Colonic mucosa (tissue), 4 donors: ENCODE measurements at regions not wholly inside any gene's neighbourhood (a gene's known extent, or its start where the extent isn't known, plus 50 kb on each side); places are given as distances from the start of the nearest gene placed in this dataset.

Experiments
- DNase-seq: peaks from one replicate; pipeline ENCODE4 v3.0.0-alpha.2; 2020
- H3K27ac ChIP-seq: fragments of 200-600 bp; one replicate; pipeline ENCODE4 v1.8.0; 2021
- H3K27me3 ChIP-seq: fragments of 200-600 bp; one replicate; pipeline ENCODE4 v1.8.0; 2021
- H3K36me3 ChIP-seq: fragments of 200-600 bp; one replicate; pipeline ENCODE4 v1.8.0; 2021
- H3K4me1 ChIP-seq: fragments of 200-600 bp; one replicate; pipeline ENCODE4 v1.8.0; 2021; ENCODE audit warnings: mild to moderate bottlenecking
- H3K4me3 ChIP-seq: fragments of 200-600 bp; one replicate; pipeline ENCODE4 v1.8.0; 2021
- H3K9ac ChIP-seq, 2 donors: one replicate each; pipeline ENCODE4 v1.7.0; 2013; ENCODE audit warnings: control low read depth in 2 of 2, low read depth in 2 of 2, low read length in 2 of 2
- H3K9me3 ChIP-seq: fragments of 200-600 bp; one replicate; pipeline ENCODE4 v1.8.0; 2021
- CTCF ChIP-seq: fragments of 200-600 bp; IDR thresholded peaks from one replicate; pipeline ENCODE4 v1.8.0; 2022; ENCODE audit warnings: antibody characterized with exemption, mild to moderate bottlenecking
- intact Hi-C: fragments of 100-400 bp; cut with DNase I; formaldehyde crosslinking; loops from one replicate; pipeline ENCODE4 v1.14.1; 2022
- donor health status: healthy.
- donor health status: DM: no; HTN: no; CAD: no.
- donor health status: DM: no; HTN: no; CAD: no.

GRCh38 chr7:46968003-46968402 lies 613.9 kb downstream of the TNS3 start:
- intact Hi-C loops: no loop called here
- no peak for TF ChIP-seq CTCF
- DNase-seq: no peak
- no peak overlapping the region for H3K27ac ChIP-seq
- no peaks in the 10 kb centered on the region for H3K36me3 ChIP-seq
- H3K4me1 ChIP-seq: no peaks in the 10 kb centered on the region
- no peak overlapping the region for H3K4me3 ChIP-seq
- H3K27me3 ChIP-seq: no peaks in the 10 kb centered on the region
- no peaks in the 10 kb centered on the region for H3K9me3 ChIP-seq
- H3K9ac ChIP-seq: no peak overlapping the region

- Histone ChIP-seq H3K36me3 (no peaks in the 10 kb centered on the region), H3K4me3 (no peak overlapping the region), H3K27me3 (no peaks in the 10 kb centered on the region), H3K27ac (no peak overlapping the region), H3K9me3 (no peaks in the 10 kb centered on the region), H3K9ac (no peak overlapping the region), H3K4me1 (no peaks in the 10 kb centered on the region)
- no peak for DNase-seq
- no peak for TF ChIP-seq CTCF
- intact Hi-C loops: no loop called here
These were observed 618.2 kb downstream of the TNS3 start for GRCh38 chr7:46963719-46964118.

- no peaks in the 10 kb centered on the region for H3K9me3 ChIP-seq
- no peak for DNase-seq
- H3K27ac ChIP-seq: no peak overlapping the region
- H3K4me1 ChIP-seq: no peaks in the 10 kb centered on the region
- H3K4me3 ChIP-seq: no peak overlapping the region
- H3K9ac ChIP-seq: no peak overlapping the region
- TF ChIP-seq CTCF: no peak
- intact Hi-C loops: no loop called here
- no peaks in the 10 kb centered on the region for H3K27me3 ChIP-seq
- no peaks in the 10 kb centered on the region for H3K36me3 ChIP-seq
These were observed 620.9 kb downstream of the TNS3 start for GRCh38 chr7:46960970-46961369.

GRCh38 chr7:46957195-46957594 lies 624.7 kb downstream of the TNS3 start:
- H3K9me3 ChIP-seq: no peaks in the 10 kb centered on the region
- no peak overlapping the region for H3K4me3 ChIP-seq
- no peaks in the 10 kb centered on the region for H3K36me3 ChIP-seq
- no peak overlapping the region for H3K27ac ChIP-seq
- no peak overlapping the region for H3K9ac ChIP-seq
- intact Hi-C loops: no loop called here
- no peak for DNase-seq
- no peak for TF ChIP-seq CTCF
- H3K27me3 ChIP-seq: no peaks in the 10 kb centered on the region
- no peaks in the 10 kb centered on the region for H3K4me1 ChIP-seq

GRCh38 chr7:46955531-46955930 lies 626.4 kb downstream of the TNS3 start:
- intact Hi-C loops: no loop called here
- Histone ChIP-seq H3K36me3 (no peaks in the 10 kb centered on the region), H3K27me3 (no peaks in the 10 kb centered on the region), H3K9ac (no peak overlapping the region), H3K27ac (no peak overlapping the region), H3K4me3 (no peak overlapping the region), H3K9me3 (no peaks in the 10 kb centered on the region), H3K4me1 (no peaks in the 10 kb centered on the region)
- no peak for DNase-seq
- no peak for TF ChIP-seq CTCF

- TF ChIP-seq CTCF: no peak
- Histone ChIP-seq H3K4me1 (no peaks in the 10 kb centered on the region), H3K4me3 (no peak overlapping the region), H3K9me3 (no peaks in the 10 kb centered on the region), H3K27me3 (no peaks in the 10 kb centered on the region), H3K36me3 (no peaks in the 10 kb centered on the region), H3K9ac (no peak overlapping the region), H3K27ac (no peak overlapping the region)
- intact Hi-C loops: no loop called here
- no peak for DNase-seq
These were observed 627.7 kb downstream of the TNS3 start for GRCh38 chr7:46954181-46954580.
